Liver (tissue), 8 donors: ENCODE measurements at regions not wholly inside any gene's neighbourhood (a gene's known extent, or its start where the extent isn't known, plus 50 kb on each side); places are given as distances from the start of the nearest gene placed in this dataset.

Experiments
- DNase-seq: peaks from one replicate; pipeline ENCODE4 v3.0.0-alpha.2; 2017; ENCODE audit warnings: low spot score
- H3K27ac ChIP-seq, 2 donors: one replicate each; pipeline ENCODE4 v1.7.0; 2013; ENCODE audit warnings: inconsistent platforms in 2 of 2, low read length in 2 of 2, control low read depth in 1 of 2, low read depth in 1 of 2, mild to moderate bottlenecking in 1 of 2
- H3K27me3 ChIP-seq, 4 donors: one replicate each; pipeline versions ENCODE4 v1.6.1 to v1.7.0; 2013; ENCODE audit warnings: low read length in 3 of 4, inconsistent platforms in 1 of 4, mild to moderate bottlenecking in 1 of 4, moderate library complexity in 1 of 4; ENCODE audit not compliant: control insufficient read depth in 4 of 4, insufficient read depth in 4 of 4
- H3K36me3 ChIP-seq, 4 donors: one replicate each; pipeline versions ENCODE4 v1.6.1 to v1.7.0; 2013; ENCODE audit warnings: low read length in 3 of 4, mild to moderate bottlenecking in 3 of 4, low read depth in 1 of 4, moderate library complexity in 1 of 4; ENCODE audit not compliant: control insufficient read depth in 4 of 4, insufficient read depth in 3 of 4
- H3K4me1 ChIP-seq, 4 donors: one replicate each; pipeline versions ENCODE4 v1.6.1 to v1.7.0; 2013; ENCODE audit warnings: low read length in 3 of 4, mild to moderate bottlenecking in 3 of 4, moderate library complexity in 1 of 4; ENCODE audit not compliant: control insufficient read depth in 4 of 4, insufficient read depth in 4 of 4
- H3K4me3 ChIP-seq, 3 donors: one replicate each; pipeline versions ENCODE4 v1.6.1 to v1.7.0; 2013; ENCODE audit warnings: low read length in 3 of 3, control low read depth in 1 of 3, low read depth in 1 of 3, mild to moderate bottlenecking in 1 of 3
- H3K9ac ChIP-seq, 2 donors: one replicate each; pipeline ENCODE4 v1.7.0; 2013; ENCODE audit warnings: low read length in 2 of 2, mild to moderate bottlenecking in 2 of 2, moderate library complexity in 2 of 2, control low read depth in 1 of 2, low read depth in 1 of 2
- H3K9me3 ChIP-seq, 4 donors: one replicate each; pipeline versions ENCODE4 v1.6.1 to v1.7.0; 2013; ENCODE audit warnings: low read length in 3 of 4; ENCODE audit not compliant: control insufficient read depth in 4 of 4
- ATF3 ChIP-seq: IDR thresholded peaks from 2 replicates; pipeline ENCODE4 v1.6.1; 2016; ENCODE audit warnings: antibody characterized with exemption
- CTCF ChIP-seq: fragments of 150-350 bp; IDR thresholded peaks from 2 replicates; pipeline ENCODE4 v1.5.1; 2017; ENCODE audit warnings: improper control_type of control experiment, low read depth, low read length; ENCODE audit not compliant: missing input control
- EGR1 ChIP-seq, 2 donors: IDR thresholded peaks; 2 replicates each; pipeline ENCODE4 v1.6.1; 2016 to 2018; ENCODE audit warnings: antibody characterized with exemption in 2 of 2, low read depth in 2 of 2
- FOXA1 ChIP-seq: IDR thresholded peaks from 2 replicates; pipeline ENCODE4 v1.6.1; 2016; ENCODE audit warnings: antibody characterized with exemption
- FOXA2 ChIP-seq: IDR thresholded peaks from 2 replicates; pipeline ENCODE4 v1.6.1; 2016; ENCODE audit warnings: antibody characterized with exemption
- GABPA ChIP-seq, 2 donors: IDR thresholded peaks in 1 of 2; conservative IDR thresholded peaks in 1 of 2; 2 replicates each; pipeline ENCODE4 v1.6.1; 2016; ENCODE audit warnings: antibody characterized with exemption in 2 of 2, mild to moderate bottlenecking in 1 of 2, moderate library complexity in 1 of 2
- HNF4A ChIP-seq, 2 donors: conservative IDR thresholded peaks; 2 replicates each; pipeline ENCODE4 v1.6.1; 2016; ENCODE audit warnings: antibody characterized with exemption in 2 of 2, mild to moderate bottlenecking in 2 of 2
- HNF4G ChIP-seq: IDR thresholded peaks from 2 replicates; pipeline ENCODE4 v1.6.1; 2016; ENCODE audit warnings: antibody characterized with exemption
- JUND ChIP-seq, 2 donors: IDR thresholded peaks; 2 replicates each; pipeline ENCODE4 v1.6.1; 2016; ENCODE audit warnings: antibody characterized with exemption in 2 of 2
- MAX ChIP-seq: IDR thresholded peaks from 2 replicates; pipeline ENCODE4 v1.6.1; 2016; ENCODE audit warnings: antibody characterized with exemption
- NR2F2 ChIP-seq: IDR thresholded peaks from 2 replicates; pipeline ENCODE4 v1.6.1; 2016; ENCODE audit warnings: antibody characterized with exemption
- RAD21 ChIP-seq, 2 donors: IDR thresholded peaks; 2 replicates each; pipeline ENCODE4 v1.6.1; 2016; ENCODE audit warnings: antibody characterized with exemption in 2 of 2, mild to moderate bottlenecking in 2 of 2
- RXRA ChIP-seq, 2 donors: IDR thresholded peaks; 2 replicates each; pipeline ENCODE4 v1.6.1; 2017 to 2018; ENCODE audit warnings: antibody characterized with exemption in 2 of 2, mild to moderate bottlenecking in 1 of 2
- TAF1 ChIP-seq: conservative IDR thresholded peaks from 2 replicates; pipeline ENCODE4 v1.6.1; 2016; ENCODE audit warnings: antibody characterized with exemption, mild to moderate bottlenecking
- YY1 ChIP-seq: IDR thresholded peaks from 2 replicates; pipeline ENCODE4 v1.6.1; 2016; ENCODE audit warnings: antibody characterized with exemption, mild to moderate bottlenecking
- ZBTB33 ChIP-seq: IDR thresholded peaks from 2 replicates; pipeline ENCODE4 v1.6.1; 2016; ENCODE audit warnings: antibody characterized with exemption
- WGBS: extraction: QIAGEN DNeasy Blood & Tissue Kit; methylation state at CpG from one replicate; pipeline ENCODE4 v1.1.7; 2013; 5-methylcytosine and 5-hydroxymethylcytosine counted together
- donor health status: healthy.
- donor health status: healthy.
- donor health status: healthy.
- donor health status: healthy.
- donor health status: healthy.

GRCh38 chr2:6449343-6449742 lies 416.4 kb downstream of the CMPK2 start:
- DNase-seq, result no peak
- no peak overlapping the region for H3K27ac ChIP-seq
- no peaks in the 10 kb centered on the region for H3K36me3 ChIP-seq
- no peak for TF ChIP-seq MAX
- TF ChIP-seq RAD21 (IDR thresholded peaks at IDR 0.05), result no peak
- TF ChIP-seq HNF4A (conservative IDR thresholded peaks at IDR 0.05), result no peak
- no peak for TF ChIP-seq TAF1
- TF ChIP-seq YY1, result no peak
- no peak for TF ChIP-seq FOXA2
- no peak for TF ChIP-seq HNF4G
- no peak for TF ChIP-seq RXRA (IDR thresholded peaks at IDR 0.05)
- TF ChIP-seq NR2F2, result no peak
- TF ChIP-seq ZBTB33, result no peak
- no peak for TF ChIP-seq JUND (IDR thresholded peaks at IDR 0.05)
- no peak for TF ChIP-seq EGR1 (IDR thresholded peaks at IDR 0.05; ENCODE audit: low read depth in 2 of 2)
- TF ChIP-seq GABPA (IDR thresholded peaks at IDR 0.05 in 1 of 2, conservative IDR thresholded peaks at IDR 0.05 in 1 of 2), result no peak
- WGBS, result 58% methylated on average over 4 of the region's 4 CpGs
- H3K27me3 ChIP-seq, result peaks cover 0 to 4% (median 0%) of the 10 kb centered on the region in 4 donors
- no peak overlapping the region for H3K4me3 ChIP-seq
- no peaks in the 10 kb centered on the region for H3K9me3 ChIP-seq
- H3K9ac ChIP-seq, result no peak overlapping the region
- no peaks in the 10 kb centered on the region for H3K4me1 ChIP-seq

- WGBS, result 86% methylated on average over 4 of the region's 4 CpGs
- H3K36me3 ChIP-seq, result no peaks in the 10 kb centered on the region
- H3K4me1 ChIP-seq, result no peaks in the 10 kb centered on the region
- H3K9ac ChIP-seq, result no peak overlapping the region
- no peaks in the 10 kb centered on the region for H3K9me3 ChIP-seq
- no peaks in the 10 kb centered on the region for H3K27me3 ChIP-seq
- H3K27ac ChIP-seq, result no peak overlapping the region
- TF ChIP-seq TAF1 (no peak), FOXA2 (no peak), RXRA (IDR thresholded peaks at IDR 0.05) (no peak), ZBTB33 (no peak)
- DNase-seq, result no peak
- H3K4me3 ChIP-seq, result no peak overlapping the region
Observed at GRCh38 chr2:6452702-6453481, 412.8 kb downstream of the CMPK2 start.

GRCh38 chr2:6454286-6454990 lies 411.3 kb downstream of the CMPK2 start:
- Histone ChIP-seq H3K4me1 (no peaks in the 10 kb centered on the region), H3K4me3 (no peak overlapping the region), H3K27ac (no peak overlapping the region), H3K9ac (no peak overlapping the region), H3K9me3 (no peaks in the 10 kb centered on the region), H3K36me3 (no peaks in the 10 kb centered on the region), H3K27me3 (no peaks in the 10 kb centered on the region)
- TF ChIP-seq CTCF (no peak), NR2F2 (no peak), GABPA (IDR thresholded peaks at IDR 0.05 in 1 of 2, conservative IDR thresholded peaks at IDR 0.05 in 1 of 2) (no peak), JUND (IDR thresholded peaks at IDR 0.05) (no peak), EGR1 (IDR thresholded peaks at IDR 0.05; ENCODE audit: low read depth in 2 of 2) (no peak), YY1 (no peak), FOXA1 (no peak), ZBTB33 (no peak), MAX (no peak), TAF1 (no peak), RAD21 (IDR thresholded peaks at IDR 0.05) (no peak), ATF3 (no peak), RXRA (IDR thresholded peaks at IDR 0.05) (no peak)
- no peak for DNase-seq
- WGBS, result 61% methylated on average over 1 of the region's 1 CpG
